GM21529 (cell line): ENCODE measurements at regions not wholly inside any gene's neighbourhood (a gene's known extent, or its start where the extent isn't known, plus 50 kb on each side); places are given as distances from the start of the nearest gene placed in this dataset.

Experiments
- ATAC-seq: cut with Tn5 transposase; IDR thresholded peaks from one replicate; pipeline ENCODE4 v1.9.1; 2021; ENCODE audit not compliant: unreplicated experiment

- no peak for ATAC-seq
These were observed 784.6 kb upstream of the ALCAM start for GRCh38 chr3:104582092-104582491.

GRCh38 chr3:104584682-104585081 is 782.0 kb upstream of the ALCAM start:
- no peak for ATAC-seq

- no peak for ATAC-seq
These were observed 780.4 kb upstream of the ALCAM start for GRCh38 chr3:104586344-104586743.

- no peak for ATAC-seq
These were observed 778.3 kb upstream of the ALCAM start for GRCh38 chr3:104588442-104588841.

- no peak for ATAC-seq
These were observed 774.9 kb upstream of the ALCAM start for GRCh38 chr3:104591776-104592175.

DNA sequence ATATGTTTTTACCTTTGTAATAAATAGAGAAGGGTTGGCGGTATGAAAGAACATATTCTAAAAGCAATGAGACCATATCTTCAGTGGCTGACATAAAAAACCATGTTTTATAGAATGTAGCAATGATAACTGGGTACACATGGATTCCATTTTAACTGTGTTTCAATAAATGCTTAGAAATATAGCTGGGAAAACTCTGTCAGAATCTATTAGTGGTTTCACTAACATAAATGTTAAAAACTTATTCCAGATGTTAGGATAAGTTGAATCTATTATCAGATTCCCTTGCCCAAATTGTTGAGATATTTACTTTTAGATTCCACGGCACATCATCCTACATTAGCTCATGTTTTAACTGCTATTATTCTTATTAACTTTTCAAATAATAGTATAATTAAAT is 772.2 kb upstream of the ALCAM start:
- ATAC-seq = no peak

DNA sequence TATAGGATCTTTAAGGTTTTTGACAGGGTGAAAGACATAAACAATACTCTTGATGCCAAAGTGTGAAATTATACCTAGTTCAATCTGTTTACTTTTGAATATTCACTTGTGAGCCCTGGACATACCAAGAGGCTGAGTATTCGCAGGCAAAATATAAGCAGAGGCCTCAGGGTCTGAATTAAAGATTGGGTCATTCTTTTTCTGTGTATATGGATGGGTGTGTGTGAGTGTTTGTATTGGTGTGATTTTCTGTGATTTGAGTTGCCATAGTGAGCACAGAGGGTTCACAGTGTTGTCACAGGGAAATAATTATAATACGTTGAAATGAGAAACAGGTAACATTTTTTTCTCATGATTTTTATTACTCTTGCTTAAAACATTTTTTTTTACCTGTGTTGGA is 770.7 kb upstream of the ALCAM start:
- no peak for ATAC-seq

- peak; percentile 94 for ATAC-seq
These were observed 770.2 kb upstream of the ALCAM start for GRCh38 chr3:104596551-104596950.

DNA sequence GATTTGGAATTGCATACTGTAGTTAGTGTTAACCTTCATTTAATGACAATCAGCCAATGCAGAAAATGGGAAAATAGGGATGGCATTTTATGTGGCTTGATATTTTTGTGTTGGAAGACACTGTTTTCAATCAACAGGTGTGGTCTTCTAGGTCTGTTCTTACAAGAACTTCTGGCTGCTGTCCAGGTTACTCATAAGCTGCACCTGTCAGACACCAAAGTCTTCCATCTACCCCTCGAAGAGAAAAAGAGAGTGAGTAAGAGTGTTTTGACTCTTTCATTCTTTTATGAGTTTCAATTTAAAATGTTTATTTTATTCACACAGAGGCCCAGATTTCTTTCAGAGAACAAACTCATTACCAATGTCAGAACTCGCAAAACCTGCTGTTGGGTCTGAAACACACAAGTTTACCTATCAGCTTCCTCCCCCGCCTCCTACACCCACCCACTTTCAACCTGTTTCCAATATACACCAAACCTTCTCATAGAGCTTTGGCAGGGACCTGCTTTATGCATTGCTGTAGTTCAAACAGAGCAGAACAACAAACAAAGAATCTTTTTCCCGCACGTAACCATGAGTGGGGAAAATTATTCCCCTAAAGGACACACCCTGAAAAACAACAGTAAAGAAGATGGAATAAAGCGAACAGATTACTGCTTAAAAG is 767.7 kb upstream of the ALCAM start:
- no peak for ATAC-seq

DNA sequence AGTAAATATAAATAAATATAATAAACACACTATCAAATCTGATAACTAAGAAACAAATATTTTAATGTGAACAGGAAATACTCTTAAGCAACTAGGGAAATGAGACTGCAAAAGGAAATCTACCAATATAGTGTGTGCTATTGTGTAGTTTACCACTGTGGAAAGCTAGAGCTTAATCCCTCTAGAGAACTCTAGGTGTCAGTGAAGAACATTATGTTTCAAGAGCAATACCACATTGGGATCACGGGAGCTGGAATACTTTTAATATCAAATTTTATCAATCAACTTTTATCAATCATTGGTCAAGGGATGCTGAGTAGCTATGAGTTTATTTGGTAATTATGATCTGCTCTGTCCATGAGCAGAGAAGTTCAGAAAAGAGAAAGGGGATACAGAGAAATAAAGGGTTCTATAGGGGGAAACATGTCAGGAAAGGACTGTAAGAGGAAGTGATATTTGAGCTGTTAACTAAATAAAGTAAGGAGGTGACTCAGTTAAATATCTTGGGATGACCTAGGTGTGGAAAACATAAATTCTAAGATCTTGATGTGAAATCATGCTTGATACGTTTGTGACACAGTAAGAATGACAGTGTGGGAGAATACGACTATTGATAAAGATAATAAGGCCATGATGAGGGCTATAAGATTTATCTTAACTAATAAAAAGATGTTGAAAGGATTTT is 762.2 kb upstream of the ALCAM start:
- no peak for ATAC-seq

GRCh38 chr3:104606812-104607211 is 759.9 kb upstream of the ALCAM start:
- ATAC-seq = no peak

DNA sequence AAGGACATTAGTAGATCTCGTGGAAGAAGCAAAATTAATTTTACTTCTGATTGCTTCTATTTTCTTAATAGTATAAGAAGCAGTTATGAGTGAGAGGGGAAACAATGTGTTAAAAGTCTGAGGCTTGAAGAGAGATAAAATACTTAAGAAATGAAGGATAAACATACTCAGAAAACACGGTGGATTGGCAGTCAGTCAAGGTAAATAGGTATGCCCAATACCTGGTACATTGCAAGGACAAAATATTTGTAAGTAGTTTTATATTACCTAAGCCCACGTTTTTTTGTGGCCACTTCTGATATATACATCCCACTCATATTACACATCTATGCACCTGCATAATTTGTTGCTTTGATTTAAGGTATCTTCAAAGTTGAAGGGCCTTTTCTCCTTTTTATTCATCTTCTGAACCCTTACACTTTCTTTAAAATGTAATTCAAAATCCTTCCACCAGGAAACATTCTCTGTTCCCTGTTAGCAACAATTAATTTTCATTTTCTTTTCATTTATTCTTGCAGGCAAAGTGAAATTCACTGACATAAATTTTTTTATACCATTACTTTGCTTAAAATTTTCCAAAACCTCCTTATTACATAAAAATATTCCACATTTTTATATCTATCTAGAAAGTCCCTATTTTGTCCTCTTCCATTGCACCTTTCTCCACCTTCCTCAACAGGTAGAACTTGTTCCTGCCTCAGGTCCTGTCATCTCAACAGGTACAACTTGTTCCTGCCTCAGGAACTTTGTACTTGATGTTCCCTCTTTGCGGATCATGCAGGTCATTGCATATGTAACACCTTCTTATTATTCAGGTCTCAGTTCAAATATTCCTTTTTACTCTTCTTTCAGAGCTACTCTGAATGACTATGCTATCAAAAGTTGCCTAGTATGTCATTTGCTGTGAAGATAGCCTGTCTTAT is 755.7 kb upstream of the ALCAM start:
- ATAC-seq = no peak

- ATAC-seq = no peak
These were observed 754.5 kb upstream of the ALCAM start for GRCh38 chr3:104612218-104612617.

DNA sequence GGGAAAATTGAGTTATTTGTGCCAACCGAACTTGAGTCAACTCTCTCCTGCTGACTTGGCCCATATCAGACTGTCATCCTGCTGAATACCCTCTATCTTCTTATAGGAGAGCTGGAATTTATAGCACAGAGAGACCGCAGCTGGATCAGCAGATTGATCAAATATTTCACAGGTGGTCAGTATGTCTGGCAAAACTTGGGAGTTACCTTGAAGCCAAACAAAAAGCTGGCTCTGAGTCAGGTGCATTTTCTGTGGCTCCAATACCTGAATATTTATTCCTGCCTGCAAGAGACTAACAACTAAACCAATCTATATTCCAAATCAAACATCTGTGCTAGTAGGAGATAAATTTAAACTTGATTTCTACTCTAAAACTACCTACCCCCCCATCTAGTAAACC is 752.1 kb upstream of the ALCAM start:
- ATAC-seq = no peak

GRCh38 chr3:104628185-104628789 is 738.4 kb upstream of the ALCAM start:
- ATAC-seq = peak; percentile 83

DNA sequence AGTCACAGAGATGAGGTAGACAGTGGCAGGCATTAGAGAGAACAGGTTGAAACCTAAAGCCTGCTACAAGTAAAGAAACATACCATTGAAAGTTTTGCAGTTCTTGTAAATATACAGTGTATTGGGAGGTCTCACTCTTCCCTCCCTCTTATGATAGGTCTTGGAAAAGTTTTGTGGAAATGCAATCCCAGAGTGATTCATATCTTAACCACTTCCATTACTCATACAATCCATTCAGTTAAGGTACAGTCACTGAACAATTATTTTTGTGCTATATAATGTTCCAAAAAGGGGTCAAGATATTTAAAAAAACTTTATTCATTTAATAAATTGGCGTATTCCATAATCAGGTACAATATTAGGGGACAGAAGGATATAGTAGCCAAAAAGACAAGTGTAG is 737.7 kb upstream of the ALCAM start:
- ATAC-seq = no peak

GRCh38 chr3:104631254-104631653 is 735.5 kb upstream of the ALCAM start:
- ATAC-seq = no peak

- ATAC-seq = no peak
These were observed 734.2 kb upstream of the ALCAM start for GRCh38 chr3:104632521-104632920.

DNA sequence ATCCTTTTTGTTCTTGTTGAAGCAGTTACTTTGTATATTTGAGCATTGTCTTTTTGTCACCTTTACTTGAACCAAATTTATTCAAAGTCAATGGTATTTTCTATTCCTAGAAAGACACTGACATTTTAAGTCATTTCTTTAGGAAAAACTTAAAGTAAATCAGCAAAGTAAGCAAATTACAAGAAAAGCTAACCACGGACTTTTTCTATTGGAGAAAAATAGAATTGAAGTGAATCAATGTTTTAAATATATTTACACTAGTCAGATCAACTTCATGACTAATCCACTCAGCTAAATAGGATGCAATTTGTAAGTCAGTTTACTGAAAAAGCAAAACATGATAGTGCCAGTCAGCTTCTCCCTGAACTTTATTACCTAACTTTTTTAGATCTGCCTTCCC is 733.8 kb upstream of the ALCAM start:
- ATAC-seq = no peak

DNA sequence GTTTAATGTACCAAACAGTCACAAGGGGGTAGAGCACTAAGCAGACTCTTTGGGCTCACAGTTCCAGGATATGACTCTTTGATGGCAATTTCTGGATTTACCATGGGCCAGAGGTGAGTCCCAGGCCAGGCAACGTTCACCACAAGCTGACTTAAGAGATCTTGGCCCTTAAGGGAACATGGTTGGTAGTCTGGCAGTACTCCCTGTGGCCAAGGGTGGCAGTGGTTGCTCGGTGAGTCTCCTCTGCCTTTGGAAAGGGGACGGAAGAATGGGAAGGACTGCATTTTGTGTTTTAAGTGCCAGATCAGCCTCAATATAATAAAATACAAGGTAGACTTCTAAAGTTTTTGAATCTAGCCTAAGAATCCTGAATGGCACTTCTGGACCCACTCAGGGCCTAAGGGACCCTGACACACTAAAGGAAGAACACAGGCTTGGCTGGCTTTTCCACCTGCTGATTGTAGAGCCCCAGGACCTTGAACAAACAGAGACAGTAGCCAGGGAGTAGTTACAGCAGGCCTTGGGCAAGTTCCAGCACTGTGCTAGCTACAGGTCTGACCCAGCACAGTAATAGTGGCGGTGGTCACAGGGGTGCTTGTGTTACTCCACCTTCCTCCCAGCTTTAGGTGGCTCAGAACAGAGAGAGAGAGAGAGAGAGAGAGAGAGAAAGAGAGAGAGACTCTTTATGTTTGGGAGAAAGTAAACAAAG is 730.7 kb upstream of the ALCAM start:
- no peak for ATAC-seq

DNA sequence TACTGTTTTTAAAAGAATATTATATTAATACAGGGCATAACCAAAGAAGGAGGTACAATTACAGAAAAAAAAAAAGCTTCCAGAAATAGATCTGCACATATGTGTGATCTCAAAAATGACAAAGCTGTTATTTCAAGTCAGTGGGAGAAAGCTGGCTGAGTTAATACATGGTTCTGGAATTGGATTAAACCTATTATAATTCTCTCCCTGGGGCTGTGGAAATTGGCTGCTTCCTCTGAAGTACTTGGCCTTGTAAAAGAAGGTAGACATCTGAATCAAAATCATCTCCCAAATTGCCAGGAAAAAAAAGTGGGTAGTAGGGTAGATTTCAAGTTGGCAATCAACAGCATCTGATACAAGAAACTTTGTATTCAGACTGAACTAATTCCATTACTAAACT is 723.9 kb upstream of the ALCAM start:
- no peak for ATAC-seq
